ENCODE measurements at regions not wholly inside any gene's neighbourhood (a gene's known extent, or its start where the extent isn't known, plus 50 kb on each side); places are given as distances from the start of the nearest gene placed in this dataset.

DNA sequence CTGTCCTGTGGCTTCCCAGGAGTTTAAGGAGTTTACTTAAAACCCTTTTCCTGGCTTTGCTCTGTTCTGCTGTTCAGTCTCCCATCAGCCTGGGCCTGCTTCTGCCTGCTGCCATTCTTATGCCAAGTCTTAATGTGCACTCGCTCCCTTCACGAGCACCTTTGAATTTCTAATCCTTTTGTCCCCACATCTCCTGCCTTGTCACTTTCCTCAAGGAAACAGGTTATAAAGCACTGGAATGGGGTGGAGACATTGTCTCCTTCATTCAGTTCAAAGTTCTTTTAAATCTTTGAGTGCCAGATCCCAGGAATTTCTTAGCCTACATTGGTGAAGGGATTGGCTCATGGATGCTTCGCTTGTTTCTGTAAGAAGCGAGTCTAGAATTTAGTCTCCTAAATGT is 87.2 kb upstream of the LIFR start:
- no peak for DNase-seq (ENCODE audit: low spot score)

DNA sequence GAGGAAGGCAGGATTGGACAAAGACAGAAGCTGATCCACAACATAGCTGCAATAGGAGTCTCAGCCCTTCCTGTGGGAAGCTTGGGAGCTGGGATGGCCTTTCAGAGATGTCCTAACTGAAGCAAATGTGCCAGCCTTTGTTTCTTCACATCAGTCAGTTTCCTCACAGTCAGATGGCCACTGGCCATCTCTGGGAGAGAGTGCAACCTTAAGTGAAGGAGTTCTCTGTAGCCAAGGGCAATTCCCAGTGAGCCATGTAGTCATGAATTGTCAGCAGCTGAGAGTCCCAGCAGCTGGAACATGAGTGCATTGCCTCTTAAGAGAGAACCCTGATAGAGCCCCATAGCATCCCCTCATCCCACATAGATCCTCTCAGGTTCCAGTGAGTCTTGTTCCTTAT is 89.1 kb upstream of the LIFR start:
- DNase-seq (ENCODE audit: low spot score): no peak

DNA sequence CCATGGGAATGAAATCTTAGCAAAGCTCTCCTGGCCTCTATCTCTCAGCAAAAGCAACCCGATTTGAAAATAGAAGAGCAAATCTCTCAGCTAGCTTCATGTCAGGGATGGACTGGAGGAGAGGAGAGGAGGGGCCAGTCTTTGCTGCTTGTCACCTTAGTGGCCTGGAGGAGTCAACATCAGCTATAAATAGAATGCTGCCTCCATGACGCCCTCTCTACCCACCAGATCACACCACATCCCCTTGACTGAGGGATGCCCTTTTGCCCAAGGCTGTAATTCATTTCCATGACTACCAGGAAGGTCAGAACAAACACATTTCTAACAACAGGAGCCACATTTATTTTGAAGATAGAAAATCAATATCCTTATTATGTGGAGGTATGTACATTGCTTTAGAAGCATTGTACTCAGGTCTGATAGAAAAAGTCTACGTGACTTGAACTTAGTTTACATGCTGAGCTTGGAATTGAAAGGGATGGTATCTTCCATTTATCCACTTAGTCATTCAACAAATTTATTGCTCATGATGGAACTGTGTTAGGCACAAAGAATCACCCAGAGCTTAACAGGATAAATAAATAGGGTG is 92.4 kb upstream of the LIFR start:
- DNase-seq (ENCODE audit: low spot score): no peak

DNA sequence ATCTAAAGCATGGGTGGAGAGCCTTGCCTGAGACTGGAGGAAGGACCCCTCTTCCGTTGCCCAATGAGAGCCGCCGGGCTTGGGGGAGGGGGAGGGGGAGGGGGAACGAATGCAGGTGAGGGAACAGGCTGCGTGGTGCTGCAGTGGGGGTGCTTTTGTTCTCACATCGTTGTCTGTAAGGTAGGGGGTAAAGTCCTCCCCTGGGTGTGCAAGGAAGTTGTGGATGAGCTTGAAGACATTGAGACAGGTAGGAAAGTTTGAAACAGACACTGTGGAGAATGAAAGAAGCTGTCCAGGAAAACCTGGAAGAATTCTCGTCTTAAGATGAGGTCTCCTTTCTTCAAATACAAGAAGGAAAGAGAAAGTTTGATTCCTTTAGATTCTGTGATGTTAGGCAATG is 94.1 kb upstream of the LIFR start:
- DNase-seq (ENCODE audit: low spot score): no peak

DNA sequence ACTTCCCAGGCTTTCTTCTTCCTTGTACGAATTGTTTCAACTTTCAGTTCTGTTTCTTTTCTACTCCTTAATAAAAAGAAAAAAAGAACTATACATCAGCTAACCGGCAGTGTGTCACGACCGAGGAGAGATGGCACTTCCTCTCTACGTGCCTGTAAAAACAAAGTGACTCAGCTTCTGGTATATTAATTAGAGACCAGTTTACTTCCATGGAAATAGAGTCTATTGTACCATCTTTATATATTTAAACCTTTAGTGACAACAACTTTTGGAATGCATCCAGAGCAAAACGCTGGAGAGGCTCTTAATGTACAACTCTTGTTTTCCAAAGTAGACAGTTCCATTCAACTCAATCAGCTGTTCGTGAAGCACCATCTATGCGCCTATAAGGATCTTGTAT is 94.5 kb upstream of the LIFR start:
- DNase-seq (ENCODE audit: low spot score): peak; percentile 61

DNA sequence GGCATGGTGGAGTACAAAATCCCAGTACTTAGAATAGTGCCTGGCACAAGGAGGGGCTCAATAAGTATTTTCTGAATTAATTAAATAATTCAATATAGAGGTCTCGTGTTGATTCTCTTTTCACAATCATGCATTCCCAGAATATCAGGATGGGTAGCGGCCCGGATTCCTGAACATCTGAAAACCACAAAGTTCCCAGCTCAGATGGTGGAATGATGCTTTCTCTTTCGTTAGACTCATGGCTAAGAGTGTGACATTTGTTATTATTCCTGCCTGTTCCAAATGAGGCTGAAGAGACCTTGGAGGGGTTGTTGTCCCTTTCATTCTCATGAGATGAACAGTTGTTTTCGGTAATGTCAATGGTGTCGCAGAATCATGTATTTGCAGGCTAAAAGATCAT is 95.4 kb upstream of the LIFR start:
- DNase-seq (ENCODE audit: low spot score): no peak

DNA sequence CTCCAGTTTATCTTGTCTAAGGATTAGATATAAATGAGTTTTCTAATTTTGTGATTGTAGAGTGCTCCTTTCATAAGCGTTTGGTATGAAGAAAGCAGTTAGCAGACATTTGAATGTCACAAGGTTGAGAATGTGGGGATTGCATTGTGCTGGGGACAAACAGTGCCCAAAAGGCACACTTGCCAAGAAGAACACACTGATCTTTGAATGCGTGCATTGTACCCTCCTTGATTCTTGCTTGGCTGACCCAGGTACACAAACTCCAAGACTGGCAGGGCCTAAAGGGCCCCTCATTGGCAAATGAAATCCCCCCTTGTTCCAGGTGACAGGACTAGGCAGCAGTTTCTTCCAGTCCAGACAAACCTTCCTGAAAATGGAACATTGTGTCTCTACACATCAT is 96.9 kb upstream of the LIFR start:
- DNase-seq (ENCODE audit: low spot score): no peak

DNA sequence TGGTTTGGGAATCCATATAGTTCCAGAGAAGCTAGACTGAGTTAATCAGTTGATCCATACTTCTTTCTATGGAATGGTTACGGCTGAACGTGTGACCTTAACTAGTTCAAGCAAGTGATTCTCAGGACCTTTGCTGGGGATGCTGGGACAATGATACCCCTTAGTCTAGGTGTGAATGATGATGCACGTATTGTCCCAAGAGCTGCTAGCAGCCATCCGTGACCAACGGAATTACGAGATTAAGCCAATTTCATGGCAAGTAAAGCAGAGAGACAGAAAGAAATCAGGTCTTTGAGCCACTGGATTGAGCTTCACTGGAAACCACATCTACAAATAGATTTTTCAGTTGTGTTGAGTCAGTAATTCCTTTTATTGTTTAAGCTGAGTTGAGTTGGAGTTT is 99.2 kb upstream of the LIFR start:
- DNase-seq (ENCODE audit: low spot score): no peak

DNA sequence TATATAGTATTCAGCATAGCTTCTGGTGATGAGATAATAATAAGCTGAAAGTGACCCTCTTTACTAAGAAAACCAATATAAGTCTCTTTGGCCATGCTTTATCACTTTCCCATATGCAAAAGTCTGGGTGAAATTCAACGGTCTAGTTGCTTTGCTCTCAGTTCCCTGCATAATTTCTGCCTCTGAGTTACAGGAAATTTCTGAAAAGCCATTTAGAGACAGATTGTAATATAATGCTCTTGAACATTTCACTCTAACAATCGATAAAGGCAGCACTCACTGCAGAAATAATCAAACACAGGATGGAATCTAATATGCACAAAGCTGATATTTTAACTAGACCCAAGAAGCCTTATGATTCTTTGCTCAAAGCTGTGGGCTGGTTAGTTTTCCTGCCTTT is 100.1 kb upstream of the LIFR start:
- no peak for DNase-seq (ENCODE audit: low spot score)

DNA sequence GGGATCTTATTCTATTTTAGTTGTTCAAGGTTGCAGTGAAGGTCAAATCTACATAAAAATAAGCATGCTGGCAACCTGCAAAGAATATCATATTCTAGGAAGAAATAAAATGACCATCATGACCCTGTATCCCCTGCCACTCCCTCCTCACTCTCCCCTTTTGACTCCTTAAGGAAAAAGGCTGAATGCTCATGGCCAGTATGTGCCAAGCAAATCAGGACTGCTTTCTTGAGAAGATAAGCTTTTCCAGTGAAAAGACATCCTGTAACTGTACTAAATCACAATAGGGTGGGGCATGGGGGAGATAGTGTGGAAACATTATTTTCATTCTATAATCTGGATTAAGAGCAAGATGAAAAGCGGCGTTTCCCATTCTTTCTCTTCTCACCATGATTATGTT is 100.6 kb upstream of the LIFR start:
- DNase-seq (ENCODE audit: low spot score): no peak

DNA sequence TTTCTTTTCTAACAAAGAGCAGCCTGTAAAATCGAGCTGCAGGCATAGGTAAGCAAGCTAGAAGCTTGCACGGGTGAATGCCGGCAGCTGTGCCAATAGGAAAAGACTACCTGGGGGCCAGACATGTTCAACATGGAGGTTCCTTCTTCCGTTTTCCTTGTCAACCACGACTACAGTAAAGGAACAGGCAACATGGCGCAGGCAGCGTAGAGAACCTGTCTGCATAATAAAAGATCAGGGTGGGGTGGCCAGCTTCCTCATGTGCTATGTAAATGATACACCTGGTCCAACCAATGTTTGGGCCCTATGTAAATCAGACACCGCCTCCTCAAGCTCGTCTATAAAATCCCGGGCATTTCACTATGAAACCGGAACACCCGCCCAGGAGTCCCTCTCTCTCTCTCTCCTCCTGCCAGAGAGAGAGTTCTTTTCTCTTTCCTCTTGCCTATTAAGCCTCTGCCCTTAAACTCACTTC is 103.8 kb upstream of the LIFR start:
- peak; percentile 97 for DNase-seq (ENCODE audit: low spot score)

DNA sequence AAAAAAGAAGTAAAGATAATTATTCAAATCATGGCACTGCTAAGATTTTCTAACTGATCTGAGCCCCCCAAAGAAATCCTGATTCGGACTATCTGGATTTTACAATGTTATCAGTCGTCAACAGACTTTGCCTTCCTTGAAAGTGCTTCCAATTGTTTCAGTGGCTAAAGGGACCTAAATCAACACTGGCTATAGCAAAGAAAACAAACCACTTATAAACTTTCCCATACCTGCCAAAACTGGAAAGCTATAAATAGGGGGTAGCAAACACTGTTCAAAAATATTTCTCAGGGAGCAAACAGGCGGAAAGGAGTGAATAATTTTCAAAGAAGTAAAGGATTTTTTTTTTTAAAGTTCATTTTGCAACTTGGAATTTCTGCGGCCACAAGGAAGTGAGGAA is 105.6 kb upstream of the LIFR start:
- no peak for DNase-seq (ENCODE audit: low spot score)

DNA sequence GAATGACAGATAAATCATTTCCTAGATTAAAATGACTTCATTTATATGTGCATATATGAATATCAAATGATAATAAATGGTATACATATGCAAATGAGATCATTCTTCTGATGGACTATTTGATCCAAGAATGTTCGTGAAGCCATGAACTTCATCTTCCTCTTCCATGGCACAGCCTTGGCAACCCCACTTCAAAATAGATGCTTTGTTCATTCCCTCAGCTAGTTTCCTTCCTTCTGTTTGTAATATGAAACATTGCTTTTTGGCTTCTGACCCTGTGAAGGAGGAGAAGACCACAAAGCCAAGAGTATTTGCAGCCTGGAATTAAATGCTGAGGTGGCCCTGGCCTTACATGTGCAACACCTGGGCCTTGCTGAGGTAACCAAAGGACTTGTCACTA is 106.8 kb upstream of the LIFR start:
- no peak for DNase-seq (ENCODE audit: low spot score)

DNA sequence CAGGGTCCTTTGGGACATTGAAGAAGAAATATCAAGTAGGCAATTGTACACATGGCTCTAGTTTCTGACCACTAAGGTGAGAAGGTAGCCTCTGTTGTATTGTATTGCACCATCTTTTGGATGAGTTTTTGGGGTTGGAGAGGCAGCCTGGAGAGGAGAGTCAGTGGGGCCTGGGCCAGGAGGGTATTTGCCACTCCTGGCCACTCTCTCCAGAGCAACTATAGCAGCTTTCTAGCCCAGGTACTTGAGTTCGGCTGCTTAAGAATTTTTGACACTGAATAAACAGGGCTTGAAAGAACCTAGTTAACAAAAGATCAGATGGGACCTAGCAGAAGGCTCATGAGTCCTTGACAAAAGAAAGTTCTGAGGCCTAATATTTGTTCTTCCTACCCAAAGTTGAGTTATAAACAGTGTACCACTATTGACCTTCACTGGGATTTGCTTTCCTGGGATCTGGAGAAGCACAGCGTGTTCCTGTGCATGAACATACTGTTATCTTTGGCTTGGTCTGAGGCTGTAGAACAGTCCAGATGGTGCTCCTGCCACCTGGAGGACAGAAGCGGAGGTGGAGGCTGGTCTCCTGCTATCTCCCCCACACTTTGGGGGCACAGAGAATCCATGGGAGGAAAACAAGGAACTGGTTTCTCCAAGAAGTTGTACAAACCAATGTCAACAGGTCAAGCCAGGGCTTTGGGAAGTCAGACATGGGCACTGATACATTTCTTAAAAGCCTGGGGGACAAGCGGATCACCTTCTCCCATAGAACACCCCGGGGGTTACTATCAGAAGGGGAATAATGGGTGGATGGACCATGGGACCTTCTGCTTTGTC is 110.4 kb upstream of the LIFR start:
- peak; percentile 43 for DNase-seq (ENCODE audit: low spot score)

DNA sequence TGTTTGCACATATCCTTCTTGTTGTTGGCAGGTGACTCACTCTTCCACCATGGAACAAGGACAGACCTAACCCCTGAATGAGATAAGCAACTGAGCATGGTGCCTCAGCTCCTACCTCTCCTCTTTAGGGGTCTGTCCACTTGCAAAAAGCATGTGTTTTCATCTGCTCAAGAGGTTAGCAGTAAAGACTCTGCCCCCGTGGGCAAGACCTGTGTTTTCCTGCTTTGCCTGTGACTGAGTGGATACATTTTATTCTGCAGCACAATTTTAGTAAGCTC is 111.0 kb upstream of the LIFR start:
- no peak for DNase-seq (ENCODE audit: low spot score)

DNA sequence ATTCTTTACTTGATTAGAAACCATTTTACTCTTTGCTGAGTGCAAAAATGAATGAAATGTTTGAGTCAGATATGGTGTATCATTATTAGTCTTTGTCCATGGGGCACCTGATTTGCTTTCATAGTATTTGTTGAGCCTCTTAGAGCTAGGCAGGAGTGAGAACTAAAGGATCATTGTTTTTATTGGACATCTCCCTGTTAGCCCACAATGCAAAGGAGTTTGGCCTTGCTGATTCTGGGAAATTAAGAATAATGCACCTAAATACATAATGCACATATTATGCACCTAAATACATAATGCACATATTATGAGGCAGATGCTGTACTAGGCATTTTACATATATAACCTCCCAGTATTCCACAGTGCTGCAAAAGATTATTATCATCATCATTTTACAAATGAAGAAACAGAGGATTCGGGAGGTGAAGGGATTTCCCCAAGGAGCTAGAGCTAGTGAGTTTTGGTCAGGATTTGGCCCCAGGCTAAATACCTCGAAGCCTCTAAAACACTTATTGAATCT is 113.0 kb upstream of the LIFR start:
- no peak for DNase-seq (ENCODE audit: low spot score)

DNA sequence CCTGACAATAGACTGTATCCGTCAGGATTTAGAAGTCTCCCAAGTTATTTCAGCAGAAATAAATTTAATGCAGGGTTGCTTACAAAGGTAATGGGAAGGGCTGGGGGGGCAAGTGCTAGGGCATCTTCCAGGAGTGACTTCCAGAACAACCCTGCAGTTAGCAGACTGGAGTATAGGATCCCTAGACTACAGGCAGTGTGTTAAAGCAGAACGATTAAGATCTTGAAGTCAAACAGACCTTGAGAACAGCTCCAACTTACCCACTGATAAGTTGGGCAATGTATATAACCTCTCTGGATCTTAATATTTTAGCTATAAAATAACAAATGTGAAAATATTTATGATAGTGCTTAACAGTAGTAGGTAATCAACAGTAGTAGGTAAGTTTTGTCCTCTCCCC is 113.6 kb upstream of the LIFR start:
- no peak for DNase-seq (ENCODE audit: low spot score)

DNA sequence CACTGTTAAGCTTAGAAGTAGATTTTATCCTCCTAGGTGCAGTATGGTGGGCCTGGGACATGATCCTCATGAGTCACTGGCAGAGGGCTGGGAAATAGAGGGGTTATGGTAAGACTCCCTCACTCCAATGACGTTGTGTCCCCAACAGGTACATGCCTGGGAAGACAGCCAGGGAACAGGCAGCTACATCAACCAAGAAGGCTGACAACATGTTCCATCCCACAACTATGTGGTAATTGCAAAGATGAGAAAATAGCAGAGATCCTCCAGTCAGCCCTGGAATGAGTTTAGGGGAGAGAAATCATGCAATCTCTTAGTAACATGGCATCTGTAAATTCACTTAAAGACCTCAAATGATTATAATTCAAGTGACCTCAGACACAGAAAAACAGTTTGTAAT is 114.4 kb upstream of the LIFR start:
- no peak for DNase-seq (ENCODE audit: low spot score)

DNA sequence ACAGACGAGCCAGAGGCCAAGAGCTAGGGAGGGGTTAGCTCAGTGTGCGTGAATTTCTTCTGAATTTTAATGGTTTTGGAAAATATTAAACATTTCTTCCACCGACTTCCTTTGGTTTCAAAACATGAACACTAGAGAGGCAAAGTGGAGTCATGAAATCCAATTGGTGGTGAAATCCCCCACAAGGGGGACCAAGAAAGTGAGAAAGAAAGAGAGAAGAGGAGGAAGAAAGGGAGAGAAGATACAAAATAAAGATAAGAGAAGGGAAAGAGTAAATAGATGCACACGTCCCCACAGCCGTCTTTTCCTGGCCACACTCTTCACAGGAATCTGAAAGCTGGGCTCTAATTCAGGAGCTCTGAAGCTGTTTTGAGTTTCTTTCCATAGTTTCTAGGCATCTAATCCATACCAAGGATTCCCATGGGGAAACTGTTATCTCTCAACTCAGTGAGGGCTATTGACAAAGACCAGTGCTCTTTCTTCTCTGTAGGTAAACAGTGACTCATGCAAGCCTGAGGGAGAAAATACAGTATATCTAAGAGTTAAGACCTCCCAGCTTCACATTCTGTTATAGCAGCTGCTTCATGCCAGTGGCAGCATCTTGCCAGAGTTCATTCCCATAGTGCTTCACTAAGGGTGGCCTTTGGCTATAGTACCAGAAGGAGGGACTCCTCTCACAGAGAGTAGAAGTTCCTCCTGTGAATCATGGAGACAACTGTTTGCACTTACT is 115.8 kb upstream of the LIFR start:
- DNase-seq (ENCODE audit: low spot score): no peak

DNA sequence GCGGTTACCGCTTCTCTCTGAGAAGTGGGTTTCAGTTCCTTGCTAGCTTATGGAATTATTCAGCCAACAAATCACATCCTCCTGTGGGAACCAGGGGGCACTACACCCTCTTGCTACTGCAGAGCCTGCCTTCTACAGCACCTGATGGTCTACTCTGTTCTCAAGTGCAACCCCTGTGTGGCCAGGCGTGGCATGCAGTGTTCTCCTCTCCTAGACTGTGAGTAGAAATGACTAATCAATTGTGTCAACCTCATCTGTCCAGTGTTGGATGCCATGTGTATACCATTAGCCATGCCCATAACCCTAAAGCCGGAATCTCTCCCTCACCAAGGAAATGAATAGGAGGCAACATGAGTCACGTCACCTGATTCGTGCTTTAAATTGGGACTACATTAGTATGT is 117.2 kb upstream of the LIFR start:
- peak; percentile 22 for DNase-seq (ENCODE audit: low spot score)

DNA sequence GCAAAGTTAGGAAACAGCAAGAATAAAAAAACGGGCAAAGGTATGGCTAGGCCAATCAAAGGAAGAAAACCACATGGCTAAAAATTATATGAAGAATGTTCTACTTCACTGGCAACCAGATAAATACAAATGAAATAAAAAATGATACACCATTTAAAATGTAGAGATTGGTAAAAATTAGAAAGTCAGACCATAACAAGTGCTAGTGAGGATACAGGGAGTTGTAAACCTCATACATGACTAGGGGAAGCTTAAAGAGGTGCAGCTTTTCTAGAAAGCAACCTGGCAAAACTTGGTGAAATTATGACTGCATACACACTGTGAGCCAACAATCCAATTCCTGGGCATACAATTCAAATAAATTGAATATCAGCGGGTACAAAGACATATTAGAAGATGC is 119.0 kb upstream of the LIFR start:
- no peak for DNase-seq (ENCODE audit: low spot score)

DNA sequence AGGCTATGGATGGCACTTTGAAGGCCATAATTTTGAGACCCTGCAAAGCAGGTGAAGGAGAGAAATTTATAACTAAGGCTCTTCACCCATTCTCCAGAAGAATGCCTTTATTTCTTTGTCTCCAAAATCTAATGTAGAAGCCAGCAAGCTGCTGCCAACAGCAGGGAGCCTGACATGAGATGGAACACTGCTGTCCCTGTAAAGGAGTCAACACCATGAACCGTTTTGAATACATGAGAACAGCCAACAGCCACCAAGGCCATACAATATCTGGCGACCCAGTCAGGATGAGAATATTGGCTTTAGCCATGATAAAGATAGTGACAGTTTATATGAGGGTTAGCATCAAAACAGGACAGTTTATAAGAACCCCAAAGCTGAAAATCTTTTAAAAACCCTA is 121.2 kb upstream of the LIFR start:
- DNase-seq (ENCODE audit: low spot score): no peak

DNA sequence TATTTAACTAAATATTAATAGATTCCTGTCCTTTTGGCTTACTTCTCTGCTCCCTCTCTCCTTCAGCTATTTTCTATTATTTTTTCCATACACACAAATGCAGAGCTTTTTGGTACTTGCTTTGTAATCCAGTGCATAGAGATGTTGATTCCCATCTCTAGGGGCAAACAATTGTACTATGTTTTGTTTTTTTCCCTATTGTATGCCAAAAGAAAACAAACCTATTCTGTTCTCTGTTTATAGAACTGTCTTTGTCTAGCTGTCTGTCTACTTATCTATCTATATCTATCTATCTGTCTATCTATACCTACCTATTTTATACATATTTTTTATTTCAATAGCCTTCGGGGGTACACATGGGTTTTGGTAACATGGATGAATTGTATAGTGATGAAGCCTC is 121.6 kb upstream of the LIFR start:
- DNase-seq (ENCODE audit: low spot score): no peak
